ENCODE measurements at regions not wholly inside any gene's neighbourhood (a gene's known extent, or its start where the extent isn't known, plus 50 kb on each side); places are given as distances from the start of the nearest gene placed in this dataset.

- no peak overlapping the region for H3K4me3 ChIP-seq (replicated peaks in 1 of 2; ENCODE audit: low read depth in 2 of 2, low read length in 2 of 2)
- no peak for DNase-seq (ENCODE audit: low read depth in 2 of 2)
- no peak for TF ChIP-seq CTCF (IDR thresholded peaks at IDR 0.05; ENCODE audit: low read depth, low read length)
These were observed 185.2 kb upstream of the TAB2 start for GRCh38 chr6:149132336-149132735.

GRCh38 chr6:149134511-149134933 lies 183.0 kb upstream of the TAB2 start:
- no peak for TF ChIP-seq CTCF (IDR thresholded peaks at IDR 0.05; ENCODE audit: low read depth, low read length)
- peak; percentile 15 to 48 for DNase-seq (ENCODE audit: low read depth in 2 of 2)
- no peak overlapping the region for H3K4me3 ChIP-seq (replicated peaks in 1 of 2; ENCODE audit: low read depth in 2 of 2, low read length in 2 of 2)

- no peak overlapping the region for H3K4me3 ChIP-seq (replicated peaks in 1 of 2; ENCODE audit: low read depth in 2 of 2, low read length in 2 of 2)
- no peak for DNase-seq (ENCODE audit: low read depth in 2 of 2)
- no peak for TF ChIP-seq CTCF (IDR thresholded peaks at IDR 0.05; ENCODE audit: low read depth, low read length)
These were observed 181.7 kb upstream of the TAB2 start for GRCh38 chr6:149135809-149136208.

- no peak overlapping the region for H3K4me3 ChIP-seq (replicated peaks in 1 of 2; ENCODE audit: low read depth in 2 of 2, low read length in 2 of 2)
- DNase-seq (ENCODE audit: low read depth in 2 of 2) = no peak
- TF ChIP-seq CTCF (IDR thresholded peaks at IDR 0.05; ENCODE audit: low read depth, low read length) = no peak
These were observed 181.1 kb upstream of the TAB2 start for GRCh38 chr6:149136273-149136912.

GRCh38 chr6:149136913-149137286 lies 180.6 kb upstream of the TAB2 start:
- no peak overlapping the region for H3K4me3 ChIP-seq (replicated peaks in 1 of 2; ENCODE audit: low read depth in 2 of 2, low read length in 2 of 2)
- no peak for TF ChIP-seq CTCF (IDR thresholded peaks at IDR 0.05; ENCODE audit: low read depth, low read length)
- no peak for DNase-seq (ENCODE audit: low read depth in 2 of 2)

- no peak for TF ChIP-seq CTCF (IDR thresholded peaks at IDR 0.05; ENCODE audit: low read depth, low read length)
- no peak overlapping the region for H3K4me3 ChIP-seq (replicated peaks in 1 of 2; ENCODE audit: low read depth in 2 of 2, low read length in 2 of 2)
- DNase-seq (ENCODE audit: low read depth in 2 of 2) = peak in 1 of 2 donors; percentile 51
These were observed 179.9 kb upstream of the TAB2 start for GRCh38 chr6:149137594-149137993.

- TF ChIP-seq CTCF (IDR thresholded peaks at IDR 0.05; ENCODE audit: low read depth, low read length) = no peak
- DNase-seq (ENCODE audit: low read depth in 2 of 2) = no peak
- H3K4me3 ChIP-seq (replicated peaks in 1 of 2; ENCODE audit: low read depth in 2 of 2, low read length in 2 of 2) = no peak overlapping the region
These were observed 179.4 kb upstream of the TAB2 start for GRCh38 chr6:149138089-149138488.

Measured in cardiac fibroblast (primary cell).